ENCODE measurements at regions not wholly inside any gene's neighbourhood (a gene's known extent, or its start where the extent isn't known, plus 50 kb on each side); places are given as distances from the start of the nearest gene placed in this dataset.

DNA sequence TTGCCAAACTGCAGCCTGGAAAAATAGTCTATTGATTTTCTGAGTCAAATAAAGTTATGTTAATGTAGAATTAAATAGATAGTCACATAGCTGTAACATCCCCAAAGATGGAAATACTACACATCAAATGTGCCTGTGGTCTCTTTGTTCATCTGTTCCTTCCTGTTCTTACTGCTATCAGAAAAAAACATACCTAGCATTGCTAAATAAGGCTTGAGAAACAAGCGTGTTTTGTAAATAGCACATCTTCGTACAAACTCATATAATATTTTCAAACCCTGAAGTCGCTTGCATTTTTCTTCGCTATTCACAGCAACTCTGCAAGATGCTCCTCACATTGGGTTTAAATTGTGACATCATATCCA lies 116.1 kb downstream of the KLF6 start:
- TF ChIP-seq, protein P1, sequence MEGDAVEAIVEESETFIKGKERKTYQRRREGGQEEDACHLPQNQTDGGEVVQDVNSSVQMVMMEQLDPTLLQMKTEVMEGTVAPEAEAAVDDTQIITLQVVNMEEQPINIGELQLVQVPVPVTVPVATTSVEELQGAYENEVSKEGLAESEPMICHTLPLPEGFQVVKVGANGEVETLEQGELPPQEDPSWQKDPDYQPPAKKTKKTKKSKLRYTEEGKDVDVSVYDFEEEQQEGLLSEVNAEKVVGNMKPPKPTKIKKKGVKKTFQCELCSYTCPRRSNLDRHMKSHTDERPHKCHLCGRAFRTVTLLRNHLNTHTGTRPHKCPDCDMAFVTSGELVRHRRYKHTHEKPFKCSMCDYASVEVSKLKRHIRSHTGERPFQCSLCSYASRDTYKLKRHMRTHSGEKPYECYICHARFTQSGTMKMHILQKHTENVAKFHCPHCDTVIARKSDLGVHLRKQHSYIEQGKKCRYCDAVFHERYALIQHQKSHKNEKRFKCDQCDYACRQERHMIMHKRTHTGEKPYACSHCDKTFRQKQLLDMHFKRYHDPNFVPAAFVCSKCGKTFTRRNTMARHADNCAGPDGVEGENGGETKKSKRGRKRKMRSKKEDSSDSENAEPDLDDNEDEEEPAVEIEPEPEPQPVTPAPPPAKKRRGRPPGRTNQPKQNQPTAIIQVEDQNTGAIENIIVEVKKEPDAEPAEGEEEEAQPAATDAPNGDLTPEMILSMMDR (conservative IDR thresholded peaks at IDR 0.05; ENCODE audit: low read depth, low read length) = no peak
- TF ChIP-seq RAD21 (IDR thresholded peaks at IDR 0.05; ENCODE audit: low read length) (no peak), POLR2A (IDR thresholded peaks at IDR 0.05; ENCODE audit: low read depth, low read length) (no peak)
- TF ChIP-seq, protein P2, sequence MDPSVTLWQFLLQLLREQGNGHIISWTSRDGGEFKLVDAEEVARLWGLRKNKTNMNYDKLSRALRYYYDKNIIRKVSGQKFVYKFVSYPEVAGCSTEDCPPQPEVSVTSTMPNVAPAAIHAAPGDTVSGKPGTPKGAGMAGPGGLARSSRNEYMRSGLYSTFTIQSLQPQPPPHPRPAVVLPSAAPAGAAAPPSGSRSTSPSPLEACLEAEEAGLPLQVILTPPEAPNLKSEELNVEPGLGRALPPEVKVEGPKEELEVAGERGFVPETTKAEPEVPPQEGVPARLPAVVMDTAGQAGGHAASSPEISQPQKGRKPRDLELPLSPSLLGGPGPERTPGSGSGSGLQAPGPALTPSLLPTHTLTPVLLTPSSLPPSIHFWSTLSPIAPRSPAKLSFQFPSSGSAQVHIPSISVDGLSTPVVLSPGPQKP (IDR thresholded peaks at IDR 0.05; ENCODE audit: borderline replicate concordance, low read depth, low read length) = no peak
